ENCODE measurements at regions not wholly inside any gene's neighbourhood (a gene's known extent, or its start where the extent isn't known, plus 50 kb on each side); places are given as distances from the start of the nearest gene placed in this dataset.

GRCh38 chr22:27391092-27391770 is 410.3 kb downstream of the MN1 start:
- DNase-seq (ENCODE audit: low read depth): no peak
- no peak overlapping the region for H3K4me3 ChIP-seq (ENCODE audit: control insufficient read depth, low read depth, low read length)
- no peak for TF ChIP-seq CTCF (conservative IDR thresholded peaks at IDR 0.05; ENCODE audit: control insufficient read depth, insufficient read depth, low read depth, low read length)

DNA sequence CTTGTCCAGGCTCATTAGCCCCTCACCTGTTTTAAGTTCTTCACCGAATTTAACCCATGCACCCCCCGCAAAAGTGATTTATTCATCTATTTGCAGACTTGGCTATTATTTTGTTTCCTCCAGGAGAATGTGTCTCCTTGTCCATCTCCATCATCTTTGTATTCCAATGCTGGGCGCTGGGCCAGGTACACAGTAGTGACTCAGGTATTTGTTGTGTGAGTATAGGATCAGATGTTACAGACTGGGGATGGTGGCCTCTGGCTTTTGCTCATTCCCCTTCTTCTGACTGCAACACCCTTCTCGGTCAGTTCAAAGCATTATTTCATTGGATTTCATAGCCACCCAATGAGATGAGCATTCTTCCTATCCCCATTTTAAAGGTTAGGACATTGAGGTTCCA is 408.2 kb downstream of the MN1 start:
- no peak overlapping the region for H3K4me3 ChIP-seq (ENCODE audit: control insufficient read depth, low read depth, low read length)
- no peak for TF ChIP-seq CTCF (conservative IDR thresholded peaks at IDR 0.05; ENCODE audit: control insufficient read depth, insufficient read depth, low read depth, low read length)
- DNase-seq (ENCODE audit: low read depth): no peak

- H3K4me3 ChIP-seq (ENCODE audit: control insufficient read depth, low read depth, low read length): no peak overlapping the region
- TF ChIP-seq CTCF (conservative IDR thresholded peaks at IDR 0.05; ENCODE audit: control insufficient read depth, insufficient read depth, low read depth, low read length): no peak
- no peak for DNase-seq (ENCODE audit: low read depth)
These were observed 406.7 kb downstream of the MN1 start for GRCh38 chr22:27394806-27395404.

DNA sequence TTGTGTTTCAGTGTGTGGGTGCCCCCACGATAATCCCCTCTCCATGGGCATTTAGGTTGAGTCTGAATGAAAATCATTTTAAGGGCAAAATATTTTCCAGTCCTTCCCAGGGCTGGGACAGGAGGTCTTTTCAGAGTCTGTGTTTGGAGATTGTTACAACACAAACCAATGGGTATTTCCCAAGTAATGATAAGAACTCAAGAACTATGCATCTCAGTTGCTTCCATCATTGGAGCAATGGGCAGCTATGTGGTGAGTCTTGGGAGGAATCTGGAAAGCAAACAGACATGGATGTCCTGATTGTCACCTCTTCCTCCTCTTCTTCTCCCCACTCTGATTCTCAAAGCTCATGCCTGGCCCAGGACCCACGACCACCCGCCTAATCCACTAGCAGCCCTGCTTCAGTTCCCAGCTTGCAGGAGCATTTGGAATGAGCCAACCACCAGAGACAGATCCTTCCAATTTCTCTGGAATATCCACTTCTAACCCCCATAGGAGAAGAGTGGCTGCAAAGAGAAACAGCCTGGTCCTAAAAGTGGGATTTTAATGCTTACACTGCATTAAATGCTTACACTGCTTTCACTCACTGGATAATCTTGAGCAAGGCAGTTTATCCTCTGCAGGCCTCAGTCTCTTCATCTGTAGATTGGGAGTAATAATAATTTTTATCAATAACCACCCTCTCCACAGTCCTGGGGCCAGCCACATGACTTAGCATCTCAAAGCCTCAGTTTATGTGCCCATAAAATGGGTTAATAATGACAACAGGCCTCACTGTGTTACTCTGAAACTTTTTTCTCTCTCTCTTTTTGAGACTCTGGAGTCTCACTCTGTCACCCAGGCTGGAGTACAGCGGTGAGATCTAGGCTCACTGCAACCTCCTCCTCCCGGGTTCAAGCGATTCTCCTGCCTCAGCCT is 404.3 kb downstream of the MN1 start:
- no peak for TF ChIP-seq CTCF (conservative IDR thresholded peaks at IDR 0.05; ENCODE audit: control insufficient read depth, insufficient read depth, low read depth, low read length)
- no peak for DNase-seq (ENCODE audit: low read depth)
- H3K4me3 ChIP-seq (ENCODE audit: control insufficient read depth, low read depth, low read length): no peak overlapping the region

- no peak overlapping the region for H3K4me3 ChIP-seq (ENCODE audit: control insufficient read depth, low read depth, low read length)
- no peak for TF ChIP-seq CTCF (conservative IDR thresholded peaks at IDR 0.05; ENCODE audit: control insufficient read depth, insufficient read depth, low read depth, low read length)
- DNase-seq (ENCODE audit: low read depth): peak; percentile 47
These were observed 403.6 kb downstream of the MN1 start for GRCh38 chr22:27397954-27398342.

- DNase-seq (ENCODE audit: low read depth): no peak
- TF ChIP-seq CTCF (conservative IDR thresholded peaks at IDR 0.05; ENCODE audit: control insufficient read depth, insufficient read depth, low read depth, low read length): no peak
- H3K4me3 ChIP-seq (ENCODE audit: control insufficient read depth, low read depth, low read length): no peak overlapping the region
These were observed 402.4 kb downstream of the MN1 start for GRCh38 chr22:27399161-27399560.

All from fibroblast of mammary gland (primary cell).